PC-9 (cell line): ENCODE measurements at regions not wholly inside any gene's neighbourhood (a gene's known extent, or its start where the extent isn't known, plus 50 kb on each side); places are given as distances from the start of the nearest gene placed in this dataset.

ENCODE experiments used
- BruUV-seq: library from RNA; stranded (reverse); fragments of 400-500 nt; replicated peaks from 2 replicates; lab custom pipeline; 2021; lab: Mats Ljungman, UMichigan
- CTCF ChIA-PET: fragments of 300-600 bp; sonication (Branson Sonifier 250); formaldehyde crosslinking; loops from one replicate; lab custom pipeline; 2022; ENCODE audit warnings: antibody characterized with exemption; lab: Charles Lee
- POLR2A ChIA-PET: fragments of 300-600 bp; sonication (Branson Sonifier 250); formaldehyde crosslinking; loops from one replicate; lab custom pipeline; 2022; ENCODE audit warnings: antibody characterized with exemption; ENCODE audit not compliant: unreplicated experiment; lab: Charles Lee
- DNase-seq, 2 experiments: peaks; one replicate each; pipeline versions ENCODE4 v3.0.0 to v3.0.0-alpha.2; 2015 to 2022; ENCODE audit warnings: mixed read lengths in 1 of 2
- H2AFZ ChIP-seq: fragments of 200-600 bp; sonication (generic); 2 replicates; pipeline ENCODE4 v1.8.1; 2017; ENCODE audit warnings: antibody characterized with exemption
- H3F3A ChIP-seq: fragments of 200-600 bp; sonication (generic); 2 replicates; pipeline ENCODE4 v1.8.1; 2017; ENCODE audit warnings: antibody characterized with exemption, mild to moderate bottlenecking, low read depth; ENCODE audit not compliant: insufficient read depth
- H3K27ac ChIP-seq: fragments of 200-600 bp; sonication (generic); 2 replicates; pipeline ENCODE4 v1.6.1; 2016; ENCODE audit warnings: mixed run types
- H3K27me3 ChIP-seq: fragments of 200-600 bp; sonication (generic); 2 replicates; pipeline ENCODE4 v1.6.1; 2016; ENCODE audit warnings: low read depth, mixed run types; ENCODE audit not compliant: insufficient read depth
- H3K36me3 ChIP-seq: fragments of 200-600 bp; sonication (generic); 2 replicates; pipeline ENCODE4 v1.6.1; 2016; ENCODE audit warnings: low read depth, mixed run types
- H3K4me1 ChIP-seq: fragments of 200-600 bp; sonication (generic); replicated peaks from 2 replicates; pipeline ENCODE4 v1.6.1; 2016; ENCODE audit warnings: mixed run types; ENCODE audit not compliant: insufficient read depth
- H3K4me2 ChIP-seq: fragments of 200-600 bp; sonication (generic); 2 replicates; pipeline ENCODE4 v1.6.1; 2017; ENCODE audit warnings: mixed run types
- H3K4me3 ChIP-seq: fragments of 200-600 bp; sonication (generic); 2 replicates; pipeline ENCODE4 v1.6.1; 2016; ENCODE audit warnings: mixed run types
- H3K79me2 ChIP-seq: fragments of 200-600 bp; sonication (generic); 2 replicates; pipeline ENCODE4 v1.6.1; 2017; ENCODE audit warnings: low read depth, mixed run types
- H3K9me2 ChIP-seq: fragments of 200-600 bp; sonication (generic); 2 replicates; pipeline ENCODE4 v1.8.1; 2017; ENCODE audit warnings: mild to moderate bottlenecking; ENCODE audit not compliant: insufficient read depth
- H3K9me3 ChIP-seq: fragments of 200-600 bp; sonication (generic); 2 replicates; pipeline ENCODE4 v1.8.1; 2016; ENCODE audit warnings: low read depth; ENCODE audit not compliant: insufficient read depth
- H4K20me1 ChIP-seq: fragments of 200-600 bp; sonication (generic); 2 replicates; pipeline ENCODE4 v1.8.1; 2017; ENCODE audit not compliant: insufficient read depth
- CTCF ChIP-seq: fragments of 200-600 bp; sonication (generic); conservative IDR thresholded peaks from 2 replicates; pipeline ENCODE4 v1.6.1; 2017; ENCODE audit warnings: mixed run types, antibody characterized with exemption, mild to moderate bottlenecking, moderate library complexity
- EZH2 ChIP-seq: fragments of 200-600 bp; sonication (generic); IDR thresholded peaks from 2 replicates; pipeline ENCODE4 v1.8.0; 2017; ENCODE audit warnings: antibody characterized with exemption, low read depth
- intact Hi-C: fragments of 100-400 bp; cut with micrococcal nuclease; formaldehyde crosslinking; loops from one replicate; pipeline ENCODE4 v1.10.0; 2022; ENCODE audit not compliant: unreplicated experiment

GRCh38 chr1:116857092-116857491 lies 52.6 kb upstream of the PTGFRN start:
- Histone ChIP-seq H3K79me2 (no peaks in the 10 kb centered on the region), H3K36me3 (no peaks in the 10 kb centered on the region), H3K4me3 (no peak overlapping the region), H3K27ac (no peak overlapping the region), H3K4me1 (peaks cover 53% of the 10 kb centered on the region), H3K4me2 (no peak overlapping the region), H3K9me3 (no peaks in the 10 kb centered on the region), H2AFZ (no peak overlapping the region), H4K20me1 (no peaks in the 10 kb centered on the region), H3F3A (peaks cover 27% of the 10 kb centered on the region; the same call in 1 of the 2 replicates), H3K9me2 (no peaks in the 10 kb centered on the region), H3K27me3 (no peaks in the 10 kb centered on the region)
- intact Hi-C loops = loop anchor here (5.0 to 10.0 kb wide), 2 partner anchors 60 to 282 kb away; partner anchors contain the start of gene CD58
- ChIA-PET CTCF (interaction anchor here (0.6 kb wide), 1 partner anchor 197 kb away, joined by 7 read pairs; no protein-coding TSS in a partner anchor), POLR2A (no interaction called here)
- DNase-seq = no peak
- BruUV-seq = no TSS peak
- TF ChIP-seq CTCF (no peak), EZH2 (no peak)
